ENCODE measurements at regions not wholly inside any gene's neighbourhood (a gene's known extent, or its start where the extent isn't known, plus 50 kb on each side); places are given as distances from the start of the nearest gene placed in this dataset.

DNA sequence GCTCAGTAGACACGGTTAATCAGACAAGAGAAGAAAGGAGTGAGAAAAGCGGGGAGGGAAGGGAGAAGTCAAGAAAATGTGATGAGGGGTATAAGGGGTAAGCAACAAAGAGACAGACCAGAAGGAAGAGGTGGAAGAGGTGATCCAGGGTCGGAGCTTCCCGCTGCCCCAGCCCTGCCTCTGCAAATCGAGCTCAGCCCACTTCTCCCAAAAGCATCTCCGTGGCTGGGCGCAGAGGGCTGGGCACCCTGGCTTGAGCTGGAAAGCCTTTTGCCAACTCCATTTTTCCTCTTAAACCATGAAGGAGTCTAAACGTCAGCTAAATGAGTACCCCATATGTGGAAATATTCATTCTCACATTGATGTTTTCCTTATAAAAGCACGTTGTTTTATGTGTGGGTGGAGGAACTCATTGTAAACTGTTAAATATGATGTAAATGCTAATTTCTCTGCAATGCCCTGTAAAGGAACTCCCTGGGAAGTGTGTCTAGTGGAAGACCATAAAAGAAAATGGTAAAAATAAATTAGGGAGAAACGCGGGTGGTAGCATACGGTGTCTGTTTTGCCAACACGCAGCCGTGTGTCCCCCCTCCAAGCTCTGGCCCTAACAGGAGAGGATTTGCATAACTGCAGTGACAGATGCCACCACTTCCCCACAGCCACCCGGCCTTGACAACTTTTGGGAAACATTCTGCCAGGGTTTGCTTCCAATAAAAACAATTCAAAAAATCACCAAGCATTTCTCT, 55.2 kb upstream of the MAFB start:
- no peaks in the 10 kb centered on the region for H3K9me3 ChIP-seq
- peaks cover 0 to 13% (median 5%) of the 10 kb centered on the region in 6 donors for H3K4me1 ChIP-seq
- DNase-seq, result no peak
- no peak overlapping the region for H3K27ac ChIP-seq
- 60 to 70% (median 60%) methylated on average over 15 of the region's 15 CpGs for WGBS, 5 donors
- H3K36me3 ChIP-seq, result no peaks in the 10 kb centered on the region
- peaks cover 0 to 11% (median 0%) of the 10 kb centered on the region in 7 donors for H3K27me3 ChIP-seq (replicated peaks in 1 of 7)
- intact Hi-C loops (cut with DNase I; ENCODE audit: low total_unique reads), result no loop called here
- TF ChIP-seq POLR2AphosphoS5 (IDR thresholded peaks at IDR 0.05) (no peak), POLR2A (IDR thresholded peaks at IDR 0.05) (no peak)
- TF ChIP-seq, protein P1, sequence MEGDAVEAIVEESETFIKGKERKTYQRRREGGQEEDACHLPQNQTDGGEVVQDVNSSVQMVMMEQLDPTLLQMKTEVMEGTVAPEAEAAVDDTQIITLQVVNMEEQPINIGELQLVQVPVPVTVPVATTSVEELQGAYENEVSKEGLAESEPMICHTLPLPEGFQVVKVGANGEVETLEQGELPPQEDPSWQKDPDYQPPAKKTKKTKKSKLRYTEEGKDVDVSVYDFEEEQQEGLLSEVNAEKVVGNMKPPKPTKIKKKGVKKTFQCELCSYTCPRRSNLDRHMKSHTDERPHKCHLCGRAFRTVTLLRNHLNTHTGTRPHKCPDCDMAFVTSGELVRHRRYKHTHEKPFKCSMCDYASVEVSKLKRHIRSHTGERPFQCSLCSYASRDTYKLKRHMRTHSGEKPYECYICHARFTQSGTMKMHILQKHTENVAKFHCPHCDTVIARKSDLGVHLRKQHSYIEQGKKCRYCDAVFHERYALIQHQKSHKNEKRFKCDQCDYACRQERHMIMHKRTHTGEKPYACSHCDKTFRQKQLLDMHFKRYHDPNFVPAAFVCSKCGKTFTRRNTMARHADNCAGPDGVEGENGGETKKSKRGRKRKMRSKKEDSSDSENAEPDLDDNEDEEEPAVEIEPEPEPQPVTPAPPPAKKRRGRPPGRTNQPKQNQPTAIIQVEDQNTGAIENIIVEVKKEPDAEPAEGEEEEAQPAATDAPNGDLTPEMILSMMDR (IDR thresholded peaks at IDR 0.05 in 8 of 11, conservative IDR thresholded peaks at IDR 0.05 in 3 of 11), result no peak
- no peak overlapping the region for H3K4me3 ChIP-seq

DNA sequence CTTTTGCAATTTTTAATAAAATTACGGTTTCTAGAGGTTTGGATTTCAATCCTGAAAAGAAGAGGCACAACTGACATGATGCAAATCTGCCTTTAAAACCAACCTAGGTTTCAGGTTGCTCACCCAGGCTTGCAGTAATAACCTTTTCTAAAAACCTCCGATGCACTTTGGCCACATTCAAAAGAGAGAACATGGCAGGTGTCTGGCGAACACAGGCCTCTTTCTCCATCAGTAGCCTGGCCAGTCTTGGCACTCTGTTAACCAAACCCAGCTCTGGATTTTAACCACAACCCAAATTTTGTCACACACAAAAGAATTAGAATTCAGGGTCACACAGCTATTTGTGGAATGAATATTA, 55.8 kb upstream of the MAFB start:
- no peak for TF ChIP-seq POLR2A (IDR thresholded peaks at IDR 0.05)
- no peak for TF ChIP-seq POLR2AphosphoS5 (IDR thresholded peaks at IDR 0.05)
- TF ChIP-seq, protein P1 (IDR thresholded peaks at IDR 0.05 in 8 of 11, conservative IDR thresholded peaks at IDR 0.05 in 3 of 11), result no peak
- DNase-seq, result no peak
- Histone ChIP-seq H3K9me3 (no peaks in the 10 kb centered on the region), H3K27me3 (replicated peaks in 1 of 7) (peaks cover 0 to 11% (median 0%) of the 10 kb centered on the region in 7 donors), H3K27ac (no peak overlapping the region), H3K4me1 (peaks cover 0 to 13% (median 5%) of the 10 kb centered on the region in 6 donors), H3K36me3 (no peaks in the 10 kb centered on the region), H3K4me3 (no peak overlapping the region)
- intact Hi-C loops (cut with DNase I; ENCODE audit: low total_unique reads), result no loop called here
- WGBS, 5 donors, result 55 to 73% (median 65%) methylated on average over 3 of the region's 3 CpGs

DNA sequence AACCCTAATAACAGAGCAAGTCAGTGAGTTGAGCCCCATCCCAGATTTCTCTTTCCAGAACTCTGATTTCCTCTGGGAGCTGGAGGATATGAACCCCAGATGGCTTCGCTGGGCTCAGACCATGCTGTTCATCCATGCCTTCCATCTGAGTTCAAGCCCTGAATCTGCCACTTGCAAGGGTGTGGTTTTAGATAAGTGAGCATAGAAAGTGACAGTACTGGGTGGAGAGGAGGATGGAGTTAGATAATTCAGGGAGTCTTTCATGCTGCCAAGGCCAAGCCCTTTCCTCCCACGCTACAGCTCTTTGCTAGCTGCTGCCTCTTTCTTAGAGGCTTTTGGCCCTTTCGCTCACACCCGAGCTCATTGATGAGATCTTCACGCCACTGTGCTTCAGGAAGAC, 57.2 kb upstream of the MAFB start:
- TF ChIP-seq POLR2A (IDR thresholded peaks at IDR 0.05) (no peak), POLR2AphosphoS5 (IDR thresholded peaks at IDR 0.05) (no peak)
- TF ChIP-seq, protein P1 (IDR thresholded peaks at IDR 0.05 in 8 of 11, conservative IDR thresholded peaks at IDR 0.05 in 3 of 11), result no peak
- no peak overlapping the region for H3K4me3 ChIP-seq
- no peak for DNase-seq
- WGBS, 5 donors, result 74 to 86% (median 77%) methylated on average over 5 of the region's 5 CpGs
- no peaks in the 10 kb centered on the region for H3K9me3 ChIP-seq
- peaks cover 0 to 13% (median 5%) of the 10 kb centered on the region in 6 donors for H3K4me1 ChIP-seq
- H3K27ac ChIP-seq, result no peak overlapping the region
- H3K36me3 ChIP-seq, result no peaks in the 10 kb centered on the region
- peaks cover 0 to 11% (median 0%) of the 10 kb centered on the region in 7 donors for H3K27me3 ChIP-seq (replicated peaks in 1 of 7)
- intact Hi-C loops (cut with DNase I; ENCODE audit: low total_unique reads), result no loop called here

DNA sequence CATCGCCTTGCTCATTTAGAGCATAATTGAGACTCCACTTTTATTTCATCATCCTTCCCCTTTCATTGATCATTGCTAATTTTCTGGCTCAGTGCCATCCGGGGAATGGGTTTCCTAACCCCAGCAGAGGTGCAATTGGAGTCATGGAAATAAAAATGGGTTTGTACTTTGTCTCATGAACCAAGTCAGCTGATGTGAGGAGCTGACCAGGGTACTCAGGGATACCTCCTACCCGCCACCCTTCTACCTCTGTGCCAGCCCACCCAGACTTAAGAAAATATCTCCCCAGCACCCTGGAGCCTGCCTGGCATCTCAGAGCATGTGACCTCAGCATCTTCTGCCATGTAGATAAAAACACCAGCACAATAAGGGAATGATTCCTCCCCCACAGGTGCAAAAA, 59.1 kb upstream of the MAFB start:
- H3K27ac ChIP-seq, result no peak overlapping the region
- no peaks in the 10 kb centered on the region for H3K9me3 ChIP-seq
- 85 to 97% (median 88%) methylated on average over 3 of the region's 3 CpGs for WGBS, 5 donors
- DNase-seq, result no peak
- H3K4me3 ChIP-seq, result no peak overlapping the region
- peaks cover 0 to 13% (median 5%) of the 10 kb centered on the region in 6 donors for H3K4me1 ChIP-seq
- peaks cover 0 to 11% (median 0%) of the 10 kb centered on the region in 7 donors for H3K27me3 ChIP-seq (replicated peaks in 1 of 7)
- H3K36me3 ChIP-seq, result no peaks in the 10 kb centered on the region
- TF ChIP-seq, protein P1 (IDR thresholded peaks at IDR 0.05 in 8 of 11, conservative IDR thresholded peaks at IDR 0.05 in 3 of 11), result no peak
- no peak for TF ChIP-seq POLR2AphosphoS5 (IDR thresholded peaks at IDR 0.05)
- TF ChIP-seq POLR2A (IDR thresholded peaks at IDR 0.05), result no peak
- intact Hi-C loops (cut with DNase I; ENCODE audit: low total_unique reads), result no loop called here

Measured in spleen (tissue), 11 donors.